Panc1 (cell line): ENCODE measurements at regions not wholly inside any gene's neighbourhood (a gene's known extent, or its start where the extent isn't known, plus 50 kb on each side); places are given as distances from the start of the nearest gene placed in this dataset.

Experiments
- POLR2AphosphoS5 ChIP-seq: IDR thresholded peaks from 2 replicates; pipeline ENCODE4 v1.6.1; 2012; ENCODE audit warnings: mild to moderate bottlenecking, low read depth, low read length, moderate library complexity
- REST ChIP-seq, 2 experiments: IDR thresholded peaks; 2 replicates each; pipeline ENCODE4 v1.6.1; 2011 to 2012; ENCODE audit warnings: low read depth in 2 of 2, control low read depth in 1 of 2, low read length in 1 of 2, mild to moderate bottlenecking in 1 of 2, moderate library complexity in 1 of 2; ENCODE audit not compliant: insufficient read depth in 1 of 2
- TF ChIP-seq, protein P1 (sequence below): fragments of 450-650 bp; IDR thresholded peaks from 2 replicates; pipeline ENCODE4 v1.5.1; 2017; ENCODE audit warnings: mild to moderate bottlenecking

- TF ChIP-seq POLR2AphosphoS5 (no peak), REST (IDR thresholded peaks at IDR 0.05; ENCODE audit: insufficient read depth in 1 of 2, low read depth in 2 of 2, low read length in 1 of 2) (no peak)
- TF ChIP-seq, protein P1, sequence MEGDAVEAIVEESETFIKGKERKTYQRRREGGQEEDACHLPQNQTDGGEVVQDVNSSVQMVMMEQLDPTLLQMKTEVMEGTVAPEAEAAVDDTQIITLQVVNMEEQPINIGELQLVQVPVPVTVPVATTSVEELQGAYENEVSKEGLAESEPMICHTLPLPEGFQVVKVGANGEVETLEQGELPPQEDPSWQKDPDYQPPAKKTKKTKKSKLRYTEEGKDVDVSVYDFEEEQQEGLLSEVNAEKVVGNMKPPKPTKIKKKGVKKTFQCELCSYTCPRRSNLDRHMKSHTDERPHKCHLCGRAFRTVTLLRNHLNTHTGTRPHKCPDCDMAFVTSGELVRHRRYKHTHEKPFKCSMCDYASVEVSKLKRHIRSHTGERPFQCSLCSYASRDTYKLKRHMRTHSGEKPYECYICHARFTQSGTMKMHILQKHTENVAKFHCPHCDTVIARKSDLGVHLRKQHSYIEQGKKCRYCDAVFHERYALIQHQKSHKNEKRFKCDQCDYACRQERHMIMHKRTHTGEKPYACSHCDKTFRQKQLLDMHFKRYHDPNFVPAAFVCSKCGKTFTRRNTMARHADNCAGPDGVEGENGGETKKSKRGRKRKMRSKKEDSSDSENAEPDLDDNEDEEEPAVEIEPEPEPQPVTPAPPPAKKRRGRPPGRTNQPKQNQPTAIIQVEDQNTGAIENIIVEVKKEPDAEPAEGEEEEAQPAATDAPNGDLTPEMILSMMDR, result no peak
These were observed 1228.6 kb upstream of the EYS start for GRCh38 chr6:66935612-66936011.
